ENCODE measurements at regions not wholly inside any gene's neighbourhood (a gene's known extent, or its start where the extent isn't known, plus 50 kb on each side); places are given as distances from the start of the nearest gene placed in this dataset.

- TF ChIP-seq CTCF (IDR thresholded peaks at IDR 0.05; ENCODE audit: low read length) (no peak), EZH2 (IDR thresholded peaks at IDR 0.05; ENCODE audit: borderline replicate concordance, low read length) (no peak)
These were observed 326.2 kb upstream of the NCKAP5 start for GRCh38 chr2:133894429-133894828.
